ENCODE measurements at regions not wholly inside any gene's neighbourhood (a gene's known extent, or its start where the extent isn't known, plus 50 kb on each side); places are given as distances from the start of the nearest gene placed in this dataset.

- TF ChIP-seq EZH2 (IDR thresholded peaks at IDR 0.05) (no peak), POLR2AphosphoS5 (IDR thresholded peaks at IDR 0.05; ENCODE audit: borderline replicate concordance, low read depth, low read length) (no peak)
Measured at GRCh38 chrX:20954014-20954413, 420.2 kb upstream of the CNKSR2 start.

Measured in SK-N-MC (cell line).